Ovary (tissue), 7 donors: ENCODE measurements at regions not wholly inside any gene's neighbourhood (a gene's known extent, or its start where the extent isn't known, plus 50 kb on each side); places are given as distances from the start of the nearest gene placed in this dataset.
"Not testable (repeated sequence)": the region's sequence is repeated elsewhere in the genome, so short reads cannot be mapped to it uniquely, and the experiment has no call there.

ENCODE experiments used
- DNase-seq, 5 donors: peaks; one replicate each; pipeline ENCODE4 v3.0.0-alpha.2; 2019 to 2020
- H3K27ac ChIP-seq, 2 donors: fragments of 200-600 bp; one replicate each; pipeline versions ENCODE4 v1.5.1 to v1.8.0; 2019 to 2022
- H3K27me3 ChIP-seq: fragments of 200-600 bp; one replicate; pipeline ENCODE4 v1.8.0; 2022
- H3K36me3 ChIP-seq: fragments of 200-600 bp; sonication (generic); one replicate; pipeline ENCODE4 v1.5.1; 2019
- H3K4me1 ChIP-seq: one replicate; pipeline ENCODE4 v1.8.1; 2013; ENCODE audit warnings: mild to moderate bottlenecking, moderate library complexity; ENCODE audit not compliant: insufficient read depth
- H3K4me3 ChIP-seq: fragments of 200-600 bp; sonication (generic); one replicate; pipeline ENCODE4 v1.5.1; 2017
- H3K9me3 ChIP-seq, 2 donors: fragments of 200-600 bp in 1 of 2; sonication (generic) in 1 of 2; one replicate each; pipeline versions ENCODE4 v1.5.1 to v1.8.1; 2013 to 2019; ENCODE audit warnings: mild to moderate bottlenecking in 1 of 2, moderate library complexity in 1 of 2
- EP300 ChIP-seq: sonication (generic); formaldehyde crosslinking; IDR thresholded peaks from one replicate; pipeline ENCODE4 v1.6.1; 2017; ENCODE audit warnings: antibody characterized with exemption
- POLR2A ChIP-seq: fragments of 450-650 bp; IDR thresholded peaks from one replicate; pipeline ENCODE4 v1.6.1; 2017; ENCODE audit warnings: antibody characterized with exemption, mild to moderate bottlenecking, moderate library complexity
- WGBS, 3 donors: extraction: QIAGEN DNeasy Blood & Tissue Kit in 1 of 3; methylation state at CpG; one replicate each; pipeline versions ENCODE4 v1.1.5 to v1.1.7; 2013 to 2017; 5-methylcytosine and 5-hydroxymethylcytosine counted together
- intact Hi-C, 4 donors: fragments of 100-400 bp; cut with DNase I; formaldehyde crosslinking; loops; one replicate each; pipeline versions ENCODE4 v1.11.0 to v1.15.1; 2022 to 2023
- TF ChIP-seq, protein P1 (sequence below), 3 donors: fragments of 450-650 bp in 2 of 3; fragments of 200-600 bp in 1 of 3; IDR thresholded peaks; one replicate each; pipeline versions ENCODE4 v1.5.1 to v1.8.0; 2016 to 2022; ENCODE audit warnings: antibody characterized with exemption in 3 of 3, mild to moderate bottlenecking in 1 of 3
- donor health status: DM: no; HTN: no; CAD: no; lungs with moderate emphysema.
- donor health status: DM: no; HTN: no; CAD: no.
- donor health status: Bipolar disorder and iron deficiency.
- donor health status: DM: no; HTN: no; CAD: no.
- donor health status: DM: yes; HTN: yes; CAD: no.

DNA sequence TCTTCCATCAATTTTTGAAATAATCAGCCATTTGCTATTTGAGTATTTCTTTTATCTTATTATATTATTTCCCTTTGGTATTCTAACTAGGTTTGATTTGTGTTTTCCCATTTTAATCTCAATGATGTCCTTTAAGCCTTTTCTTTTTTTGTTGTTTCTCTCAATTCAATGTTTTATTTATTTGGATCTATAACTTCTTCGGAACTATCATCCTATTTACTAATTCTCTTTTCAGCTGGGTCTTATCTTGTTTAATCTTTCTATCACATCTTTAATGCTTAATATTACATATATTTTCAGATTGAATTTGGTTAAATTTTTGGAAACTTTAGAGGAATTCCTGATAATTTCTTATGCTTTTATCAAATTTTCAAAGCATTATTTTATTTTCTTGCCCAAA is 448.3 kb downstream of the SOX11 start:
- H3K4me1 ChIP-seq, result no peaks in the 10 kb centered on the region
- intact Hi-C loops, result no loop called here
- TF ChIP-seq EP300 (no peak), POLR2A (no peak)
- TF ChIP-seq, protein P1, sequence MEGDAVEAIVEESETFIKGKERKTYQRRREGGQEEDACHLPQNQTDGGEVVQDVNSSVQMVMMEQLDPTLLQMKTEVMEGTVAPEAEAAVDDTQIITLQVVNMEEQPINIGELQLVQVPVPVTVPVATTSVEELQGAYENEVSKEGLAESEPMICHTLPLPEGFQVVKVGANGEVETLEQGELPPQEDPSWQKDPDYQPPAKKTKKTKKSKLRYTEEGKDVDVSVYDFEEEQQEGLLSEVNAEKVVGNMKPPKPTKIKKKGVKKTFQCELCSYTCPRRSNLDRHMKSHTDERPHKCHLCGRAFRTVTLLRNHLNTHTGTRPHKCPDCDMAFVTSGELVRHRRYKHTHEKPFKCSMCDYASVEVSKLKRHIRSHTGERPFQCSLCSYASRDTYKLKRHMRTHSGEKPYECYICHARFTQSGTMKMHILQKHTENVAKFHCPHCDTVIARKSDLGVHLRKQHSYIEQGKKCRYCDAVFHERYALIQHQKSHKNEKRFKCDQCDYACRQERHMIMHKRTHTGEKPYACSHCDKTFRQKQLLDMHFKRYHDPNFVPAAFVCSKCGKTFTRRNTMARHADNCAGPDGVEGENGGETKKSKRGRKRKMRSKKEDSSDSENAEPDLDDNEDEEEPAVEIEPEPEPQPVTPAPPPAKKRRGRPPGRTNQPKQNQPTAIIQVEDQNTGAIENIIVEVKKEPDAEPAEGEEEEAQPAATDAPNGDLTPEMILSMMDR (IDR thresholded peaks at IDR 0.05), result no peak

DNA sequence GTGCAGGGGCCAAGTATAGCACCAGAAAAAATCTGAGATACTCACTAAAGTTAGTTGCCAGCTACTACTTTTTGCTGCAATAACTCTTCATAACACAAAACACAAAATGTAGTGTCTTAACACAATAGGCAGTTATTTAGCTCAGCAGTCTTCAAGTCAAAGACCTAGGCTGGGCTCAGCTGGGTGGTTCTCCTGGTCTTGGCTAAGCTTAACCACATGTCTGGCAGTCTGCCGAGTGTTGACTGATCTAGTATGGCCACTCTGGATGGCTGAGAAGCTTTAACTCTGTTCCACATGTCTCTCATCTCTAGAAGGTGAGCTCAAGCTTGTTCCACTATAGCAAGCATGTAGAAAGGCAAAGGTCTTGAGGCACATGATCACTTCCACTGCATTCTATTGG is 451.6 kb downstream of the SOX11 start:
- TF ChIP-seq POLR2A, result no peak
- no peak for TF ChIP-seq EP300
- TF ChIP-seq, protein P1 (IDR thresholded peaks at IDR 0.05), result no peak
- Histone ChIP-seq H3K27me3 (no peaks in the 10 kb centered on the region), H3K9me3 (no peaks in the 10 kb centered on the region), H3K36me3 (no peaks in the 10 kb centered on the region), H3K4me3 (no peak overlapping the region), H3K27ac (no peak overlapping the region), H3K4me1 (no peaks in the 10 kb centered on the region)
- no peak for DNase-seq
- intact Hi-C loops, result no loop called here
- 64 to 83% (median 68%) methylated on average over 1 of the region's 1 CpG for WGBS, 3 donors

More for the DNA sequence above, 448.3 kb downstream of the SOX11 start:
- Histone ChIP-seq H3K9me3 (no peaks in the 10 kb centered on the region), H3K27me3 (no peaks in the 10 kb centered on the region), H3K4me3 (no peak overlapping the region), H3K27ac (no peak overlapping the region), H3K36me3 (no peaks in the 10 kb centered on the region)
- WGBS, 3 donors, result 89 to 94% (median 92%) methylated on average over 1 of the region's 1 CpG
- no peak for DNase-seq

DNA sequence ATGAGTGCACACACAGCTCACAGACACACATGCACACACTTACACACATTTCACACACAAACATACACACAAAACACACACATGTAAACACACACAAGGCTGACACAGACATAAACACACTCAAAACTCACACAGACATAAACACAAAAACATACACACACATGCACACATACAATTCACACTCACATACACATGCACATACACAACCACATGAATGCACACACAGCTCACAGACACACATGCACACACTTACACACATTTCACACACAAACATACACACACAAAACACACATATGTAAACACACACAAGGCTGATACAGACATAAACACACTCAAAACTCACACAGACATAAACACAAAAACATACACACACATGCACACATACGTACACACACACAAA is 455.0 kb downstream of the SOX11 start:
- H3K4me1 ChIP-seq, intact Hi-C loops, H3K27me3 ChIP-seq, H3K27ac ChIP-seq, DNase-seq, H3K4me3 ChIP-seq, H3K9me3 ChIP-seq, H3K36me3 ChIP-seq: not testable (repeated sequence)
- 86 to 95% (median 90%) methylated on average over 1 of the region's 1 CpG for WGBS, 3 donors

DNA sequence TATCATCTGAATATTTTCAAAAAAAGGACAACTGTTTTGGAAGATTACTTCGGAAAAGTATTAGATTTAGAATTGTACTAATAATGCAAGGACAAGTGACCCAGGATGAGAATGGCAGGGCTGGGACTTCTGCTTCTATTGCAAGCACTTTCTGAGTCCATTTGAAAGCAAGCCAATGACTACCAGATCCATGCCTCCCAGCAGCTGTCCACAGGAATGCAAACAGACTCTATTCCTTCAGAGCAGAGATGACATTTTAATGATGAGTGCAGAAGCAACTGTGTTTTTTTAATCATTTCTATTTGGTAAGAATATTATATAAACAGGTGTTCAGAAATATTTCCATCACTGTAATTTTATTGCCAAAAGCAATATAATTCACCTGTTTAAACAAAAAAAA is 456.7 kb downstream of the SOX11 start:
- H3K4me1 ChIP-seq, result no peaks in the 10 kb centered on the region
- H3K4me3 ChIP-seq, result no peak overlapping the region
- H3K27ac ChIP-seq, result no peak overlapping the region
- no peaks in the 10 kb centered on the region for H3K36me3 ChIP-seq
- no peak for DNase-seq
- WGBS, 3 donors, result 31 to 70% (median 38%) methylated on average over 1 of the region's 1 CpG
- no peak for TF ChIP-seq POLR2A
- TF ChIP-seq EP300, result no peak
- TF ChIP-seq, protein P1 (IDR thresholded peaks at IDR 0.05), result no peak
- no peaks in the 10 kb centered on the region for H3K9me3 ChIP-seq
- H3K27me3 ChIP-seq, result no peaks in the 10 kb centered on the region
- intact Hi-C loops, result no loop called here

DNA sequence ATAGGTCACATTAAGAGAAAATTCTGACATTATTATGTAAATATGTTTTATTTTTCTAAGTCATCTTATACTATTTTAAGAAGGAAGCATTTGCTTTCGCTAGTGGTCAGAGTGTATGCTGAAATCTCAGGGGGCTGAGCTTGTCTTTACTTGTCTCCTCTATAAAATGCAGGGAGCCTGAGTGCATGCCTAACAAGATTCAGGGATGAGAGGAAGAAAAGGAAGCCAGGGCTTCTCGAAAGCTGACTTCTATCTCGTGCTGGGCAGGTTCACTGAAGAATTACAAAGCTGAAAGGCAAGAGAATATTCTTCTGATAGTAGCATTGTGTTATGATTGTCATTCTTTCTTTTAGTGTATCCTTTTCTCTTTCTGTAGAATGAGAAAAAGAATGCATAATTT is 467.4 kb downstream of the SOX11 start:
- Histone ChIP-seq H3K9me3 (no peaks in the 10 kb centered on the region), H3K27me3 (no peaks in the 10 kb centered on the region), H3K27ac (no peak overlapping the region), H3K4me1 (no peaks in the 10 kb centered on the region), H3K36me3 (no peaks in the 10 kb centered on the region), H3K4me3 (no peak overlapping the region)
- WGBS, 3 donors, result 33 to 45% (median 36%) methylated on average over 3 of the region's 3 CpGs
- no peak for DNase-seq
- intact Hi-C loops, result no loop called here
- TF ChIP-seq, protein P1 (IDR thresholded peaks at IDR 0.05), result no peak
- no peak for TF ChIP-seq POLR2A
- no peak for TF ChIP-seq EP300
